ENCODE measurements at regions not wholly inside any gene's neighbourhood (a gene's known extent, or its start where the extent isn't known, plus 50 kb on each side); places are given as distances from the start of the nearest gene placed in this dataset.

DNA sequence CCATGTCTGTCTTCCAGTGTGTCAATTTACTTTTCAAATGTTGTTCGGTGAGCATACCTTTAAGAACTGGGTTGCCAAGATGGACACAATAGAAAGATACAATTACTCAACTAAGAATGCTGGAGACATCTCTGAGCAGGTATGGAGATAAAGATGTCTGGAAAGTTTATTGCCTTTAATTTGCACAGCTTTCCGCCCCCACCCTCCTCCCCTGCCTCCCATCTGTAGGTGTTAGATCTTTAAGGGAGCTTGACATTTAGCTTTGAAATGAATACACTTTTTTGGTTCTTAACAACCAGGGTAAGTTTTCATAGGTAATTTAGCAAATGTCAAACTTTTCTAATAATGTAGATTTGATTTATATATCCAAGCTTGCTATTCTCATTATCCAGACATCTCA lies 104.4 kb downstream of the BTBD3 start:
- no peaks in the 10 kb centered on the region for H3K27me3 ChIP-seq (ENCODE audit: control insufficient read depth, insufficient read depth, low read length)
- DNase-seq (ENCODE audit: low read depth, low spot score) = no peak
- H3K9me3 ChIP-seq (ENCODE audit: control insufficient read depth, insufficient read depth, low read length) = no peaks in the 10 kb centered on the region
- no peak overlapping the region for H3K4me3 ChIP-seq (ENCODE audit: low read length)
- WGBS (ENCODE audit: insufficient coverage, insufficient read length) = no CpG with 5 or more reads among the region's 2 CpGs
- no peaks in the 10 kb centered on the region for H3K36me3 ChIP-seq (ENCODE audit: control insufficient read depth, insufficient read depth, low read length)
- H3K27ac ChIP-seq (ENCODE audit: low read length) = no peak overlapping the region
- no peaks in the 10 kb centered on the region for H3K4me1 ChIP-seq (ENCODE audit: control insufficient read depth, insufficient read depth, low read length)

DNA sequence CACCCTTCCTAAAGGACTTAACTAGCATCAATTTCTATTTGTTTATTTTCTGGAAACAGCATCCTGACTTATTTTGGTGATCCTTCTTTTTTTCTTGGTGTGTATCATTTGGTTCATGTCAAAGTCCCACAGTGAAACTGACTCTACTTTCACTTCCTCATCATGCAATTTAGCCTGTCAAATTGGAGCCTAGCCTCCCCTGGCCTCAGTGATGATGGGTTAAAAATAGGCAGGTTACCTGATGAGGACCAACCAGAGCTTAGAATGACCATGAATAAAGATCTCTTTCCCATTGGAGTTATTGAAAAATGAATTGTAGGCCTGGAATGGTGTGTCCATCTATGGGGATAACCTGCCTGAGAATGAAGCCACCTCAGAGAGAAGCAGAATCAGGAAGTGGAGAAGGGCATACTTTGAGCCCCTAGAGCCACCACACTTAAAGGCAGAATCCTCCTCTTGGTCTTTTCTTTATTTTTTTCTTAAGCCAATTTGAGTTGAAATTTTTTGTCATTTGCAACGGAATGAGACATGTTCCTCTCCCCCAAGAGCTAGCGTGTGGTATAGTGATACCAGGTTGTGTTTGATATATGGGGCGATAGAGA lies 105.6 kb downstream of the BTBD3 start:
- WGBS (ENCODE audit: insufficient coverage, insufficient read length) = no CpG with 5 or more reads among the region's 3 CpGs
- H3K4me3 ChIP-seq (ENCODE audit: low read length) = no peak overlapping the region
- no peaks in the 10 kb centered on the region for H3K27me3 ChIP-seq (ENCODE audit: control insufficient read depth, insufficient read depth, low read length)
- H3K36me3 ChIP-seq (ENCODE audit: control insufficient read depth, insufficient read depth, low read length) = no peaks in the 10 kb centered on the region
- no peaks in the 10 kb centered on the region for H3K9me3 ChIP-seq (ENCODE audit: control insufficient read depth, insufficient read depth, low read length)
- no peaks in the 10 kb centered on the region for H3K4me1 ChIP-seq (ENCODE audit: control insufficient read depth, insufficient read depth, low read length)
- DNase-seq (ENCODE audit: low read depth, low spot score) = no peak
- H3K27ac ChIP-seq (ENCODE audit: low read length) = no peak overlapping the region

- no peaks in the 10 kb centered on the region for H3K36me3 ChIP-seq (ENCODE audit: control insufficient read depth, insufficient read depth, low read length)
- no peak for DNase-seq (ENCODE audit: low read depth, low spot score)
- WGBS (ENCODE audit: insufficient coverage, insufficient read length) = no CpG with 5 or more reads among the region's 6 CpGs
- H3K9me3 ChIP-seq (ENCODE audit: control insufficient read depth, insufficient read depth, low read length) = no peaks in the 10 kb centered on the region
- H3K27me3 ChIP-seq (ENCODE audit: control insufficient read depth, insufficient read depth, low read length) = no peaks in the 10 kb centered on the region
- no peaks in the 10 kb centered on the region for H3K4me1 ChIP-seq (ENCODE audit: control insufficient read depth, insufficient read depth, low read length)
- no peak overlapping the region for H3K27ac ChIP-seq (ENCODE audit: low read length)
- no peak overlapping the region for H3K4me3 ChIP-seq (ENCODE audit: low read length)
Observed at GRCh38 chr20:12028771-12029170, 111.1 kb downstream of the BTBD3 start.

DNA sequence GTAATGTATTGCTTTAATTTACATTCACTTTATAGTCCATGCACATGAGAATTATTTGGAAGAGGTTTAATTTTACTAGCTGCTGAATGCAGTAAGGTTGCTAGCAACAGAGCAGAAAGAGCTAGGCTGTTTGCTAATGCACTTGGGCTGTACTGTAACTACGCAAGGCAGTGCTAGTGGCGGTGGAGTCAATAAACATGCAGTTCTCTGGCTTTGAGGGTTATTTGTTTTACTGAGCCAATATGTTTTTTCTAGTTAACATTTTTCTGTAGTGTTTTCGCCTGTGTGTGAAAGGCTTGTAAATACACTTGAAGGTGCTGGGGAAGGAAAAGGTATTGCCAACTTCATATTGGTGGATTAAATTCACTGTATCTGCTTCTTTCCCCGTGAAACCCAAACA lies 112.8 kb downstream of the BTBD3 start:
- no peaks in the 10 kb centered on the region for H3K27me3 ChIP-seq (ENCODE audit: control insufficient read depth, insufficient read depth, low read length)
- WGBS (ENCODE audit: insufficient coverage, insufficient read length) = no CpG with 5 or more reads among the region's 4 CpGs
- DNase-seq (ENCODE audit: low read depth, low spot score) = no peak

GRCh38 chr20:12036142-12036541 lies 118.4 kb downstream of the BTBD3 start:
- WGBS (ENCODE audit: insufficient coverage, insufficient read length) = no CpG with 5 or more reads among the region's 2 CpGs
- Histone ChIP-seq H3K4me1 (ENCODE audit: control insufficient read depth, insufficient read depth, low read length) (no peaks in the 10 kb centered on the region), H3K9me3 (ENCODE audit: control insufficient read depth, insufficient read depth, low read length) (no peaks in the 10 kb centered on the region), H3K27ac (ENCODE audit: low read length) (no peak overlapping the region), H3K4me3 (ENCODE audit: low read length) (no peak overlapping the region), H3K27me3 (ENCODE audit: control insufficient read depth, insufficient read depth, low read length) (no peaks in the 10 kb centered on the region), H3K36me3 (ENCODE audit: control insufficient read depth, insufficient read depth, low read length) (no peaks in the 10 kb centered on the region)
- no peak for DNase-seq (ENCODE audit: low read depth, low spot score)

More for the DNA sequence above, 112.8 kb downstream of the BTBD3 start:
- Histone ChIP-seq H3K9me3 (ENCODE audit: control insufficient read depth, insufficient read depth, low read length) (no peaks in the 10 kb centered on the region), H3K36me3 (ENCODE audit: control insufficient read depth, insufficient read depth, low read length) (no peaks in the 10 kb centered on the region), H3K4me1 (ENCODE audit: control insufficient read depth, insufficient read depth, low read length) (no peaks in the 10 kb centered on the region), H3K27ac (ENCODE audit: low read length) (no peak overlapping the region), H3K4me3 (ENCODE audit: low read length) (no peak overlapping the region)

- Histone ChIP-seq H3K27ac (ENCODE audit: low read length) (no peak overlapping the region), H3K4me1 (ENCODE audit: control insufficient read depth, insufficient read depth, low read length) (no peaks in the 10 kb centered on the region), H3K27me3 (ENCODE audit: control insufficient read depth, insufficient read depth, low read length) (no peaks in the 10 kb centered on the region), H3K4me3 (ENCODE audit: low read length) (no peak overlapping the region), H3K9me3 (ENCODE audit: control insufficient read depth, insufficient read depth, low read length) (no peaks in the 10 kb centered on the region), H3K36me3 (ENCODE audit: control insufficient read depth, insufficient read depth, low read length) (no peaks in the 10 kb centered on the region)
- WGBS (ENCODE audit: insufficient coverage, insufficient read length) = no CpG with 5 or more reads among the region's 5 CpGs
- DNase-seq (ENCODE audit: low read depth, low spot score) = no peak
Observed at GRCh38 chr20:12037521-12037920, 119.8 kb downstream of the BTBD3 start.

GRCh38 chr20:12040261-12040660 lies 122.6 kb downstream of the BTBD3 start:
- WGBS (ENCODE audit: insufficient coverage, insufficient read length) = no CpG with 5 or more reads among the region's 7 CpGs
- no peaks in the 10 kb centered on the region for H3K36me3 ChIP-seq (ENCODE audit: control insufficient read depth, insufficient read depth, low read length)
- H3K27me3 ChIP-seq (ENCODE audit: control insufficient read depth, insufficient read depth, low read length) = no peaks in the 10 kb centered on the region

DNA sequence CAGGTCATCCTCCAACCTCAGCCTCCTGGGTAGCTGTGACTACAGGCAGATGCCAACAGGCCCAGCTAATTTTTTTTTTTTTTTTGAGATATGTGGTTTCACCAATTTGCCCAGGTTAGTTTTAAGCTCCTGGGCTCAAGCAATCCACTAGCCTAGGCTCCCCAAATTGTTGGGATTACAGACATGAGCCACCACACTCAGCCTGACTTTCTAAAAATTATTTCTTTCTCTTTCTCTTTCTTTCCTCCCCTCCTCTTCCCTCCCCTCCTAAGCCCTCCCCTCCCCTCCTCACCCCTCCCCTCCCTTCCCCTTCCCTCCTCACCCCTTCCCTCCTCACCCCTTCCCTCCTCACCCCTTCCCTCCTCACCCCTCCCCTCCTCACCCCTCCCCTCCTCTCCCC lies 127.3 kb downstream of the BTBD3 start:
- DNase-seq (ENCODE audit: low read depth, low spot score) = no peak
- Histone ChIP-seq H3K36me3 (ENCODE audit: control insufficient read depth, insufficient read depth, low read length) (no peaks in the 10 kb centered on the region), H3K9me3 (ENCODE audit: control insufficient read depth, insufficient read depth, low read length) (no peaks in the 10 kb centered on the region), H3K4me1 (ENCODE audit: control insufficient read depth, insufficient read depth, low read length) (no peaks in the 10 kb centered on the region), H3K27me3 (ENCODE audit: control insufficient read depth, insufficient read depth, low read length) (no peaks in the 10 kb centered on the region), H3K4me3 (ENCODE audit: low read length) (no peak overlapping the region), H3K27ac (ENCODE audit: low read length) (no peak overlapping the region)

More at GRCh38 chr20:12040261-12040660, 122.6 kb downstream of the BTBD3 start:
- no peak overlapping the region for H3K27ac ChIP-seq (ENCODE audit: low read length)
- H3K4me3 ChIP-seq (ENCODE audit: low read length) = no peak overlapping the region
- no peak for DNase-seq (ENCODE audit: low read depth, low spot score)
- H3K4me1 ChIP-seq (ENCODE audit: control insufficient read depth, insufficient read depth, low read length) = no peaks in the 10 kb centered on the region
- no peaks in the 10 kb centered on the region for H3K9me3 ChIP-seq (ENCODE audit: control insufficient read depth, insufficient read depth, low read length)

- Histone ChIP-seq H3K4me3 (ENCODE audit: low read length) (no peak overlapping the region), H3K9me3 (ENCODE audit: control insufficient read depth, insufficient read depth, low read length) (no peaks in the 10 kb centered on the region), H3K27me3 (ENCODE audit: control insufficient read depth, insufficient read depth, low read length) (no peaks in the 10 kb centered on the region), H3K36me3 (ENCODE audit: control insufficient read depth, insufficient read depth, low read length) (no peaks in the 10 kb centered on the region), H3K4me1 (ENCODE audit: control insufficient read depth, insufficient read depth, low read length) (no peaks in the 10 kb centered on the region), H3K27ac (ENCODE audit: low read length) (no peak overlapping the region)
- no CpG with 5 or more reads among the region's 1 CpG for WGBS (ENCODE audit: insufficient coverage, insufficient read length)
- no peak for DNase-seq (ENCODE audit: low read depth, low spot score)
Observed at GRCh38 chr20:12047838-12048432, 130.2 kb downstream of the BTBD3 start.

GRCh38 chr20:12049125-12049524 lies 131.4 kb downstream of the BTBD3 start:
- Histone ChIP-seq H3K4me3 (ENCODE audit: low read length) (no peak overlapping the region), H3K27me3 (ENCODE audit: control insufficient read depth, insufficient read depth, low read length) (no peaks in the 10 kb centered on the region), H3K36me3 (ENCODE audit: control insufficient read depth, insufficient read depth, low read length) (no peaks in the 10 kb centered on the region), H3K4me1 (ENCODE audit: control insufficient read depth, insufficient read depth, low read length) (no peaks in the 10 kb centered on the region), H3K9me3 (ENCODE audit: control insufficient read depth, insufficient read depth, low read length) (no peaks in the 10 kb centered on the region), H3K27ac (ENCODE audit: low read length) (no peak overlapping the region)
- DNase-seq (ENCODE audit: low read depth, low spot score) = no peak
- no CpG with 5 or more reads among the region's 2 CpGs for WGBS (ENCODE audit: insufficient coverage, insufficient read length)
